HCT116 (cell line): ENCODE measurements at regions not wholly inside any gene's neighbourhood (a gene's known extent, or its start where the extent isn't known, plus 50 kb on each side); places are given as distances from the start of the nearest gene placed in this dataset.

Experiments
- ATAC-seq: fragments of 200-7000 bp; cut with Tn5 transposase; 2 replicates; pipeline ENCODE4 v1.9.1; 2020; ENCODE audit warnings: mild to moderate bottlenecking, moderate library complexity
- BruUV-seq: library from RNA; stranded (reverse); fragments of 400-500 nt; replicated peaks from 2 replicates; lab custom pipeline; 2021; lab: Mats Ljungman, UMichigan
- CTCF ChIA-PET: fragments of 300-600 bp; sonication (Branson Sonifier 250); formaldehyde crosslinking; loops from one replicate; lab custom pipeline; 2021; ENCODE audit warnings: antibody characterized with exemption; lab: Charles Lee
- POLR2A ChIA-PET: fragments of 300-600, 350-600 bp; sonication (Branson Sonifier 250); formaldehyde crosslinking; loops from one replicate; lab custom pipeline; 2021; ENCODE audit warnings: antibody characterized with exemption; lab: Charles Lee
- RAD21 ChIA-PET, 2 experiments: fragments of 300-600 bp; sonication (Branson Sonifier 250); formaldehyde crosslinking; loops; one replicate each; lab custom pipeline; 2023; ENCODE audit warnings: low total read pairs in 2 of 2; ENCODE audit not compliant: uncharacterized antibody in 2 of 2, unreplicated experiment in 2 of 2, low non-redundant PET in 1 of 2; lab: Charles Lee
- DNase-seq: peaks from one replicate; pipeline ENCODE4 v3.0.0-alpha.2; 2010; ENCODE audit warnings: low read depth, low spot score
- H2AFZ ChIP-seq: fragments of 200-600 bp; shearing (Covaris generic), sonication (generic); 2 replicates; pipeline ENCODE4 v1.6.1; 2017; ENCODE audit warnings: low read depth, mixed run types, mixed read lengths, antibody characterized with exemption, low read length; ENCODE audit not compliant: poor library complexity, severe bottlenecking
- H3K27ac ChIP-seq: 2 replicates; pipeline ENCODE4 v1.5.1; 2012; ENCODE audit warnings: low read depth, low read length
- H3K27me3 ChIP-seq: fragments of 200-600 bp; sonication (generic); 2 replicates; pipeline ENCODE4 v1.6.1; 2016; ENCODE audit warnings: mixed run types, low read length, mixed read lengths; ENCODE audit not compliant: insufficient read depth
- H3K36me3 ChIP-seq, 2 experiments: fragments of 200-500 bp in 1 of 2; fragments of 200-600 bp in 1 of 2; sonication (Bioruptor generic) in 1 of 2; sonication (generic) in 1 of 2; 2 replicates each; pipeline versions ENCODE4 v1.5.1 to v1.6.1; 2014 to 2016; ENCODE audit warnings: low read length in 2 of 2, inconsistent platforms in 1 of 2, mixed read lengths in 1 of 2, mixed run types in 1 of 2; ENCODE audit not compliant: insufficient read depth in 2 of 2, control insufficient read depth in 1 of 2
- H3K4me1 ChIP-seq, 2 experiments: fragments of 200-600 bp in 1 of 2; sonication (generic) in 1 of 2; 2 replicates each; pipeline versions ENCODE4 v1.5.1 to v1.6.1; 2012 to 2017; ENCODE audit warnings: low read length in 2 of 2, inconsistent platforms in 1 of 2, mild to moderate bottlenecking in 1 of 2, mixed read lengths in 1 of 2, mixed run types in 1 of 2, moderate library complexity in 1 of 2; ENCODE audit not compliant: insufficient read depth in 2 of 2, control insufficient read depth in 1 of 2
- H3K4me2 ChIP-seq: fragments of 200-600 bp; sonication (generic); 2 replicates; pipeline ENCODE4 v1.6.1; 2017; ENCODE audit warnings: mixed run types, low read length, mixed read lengths
- H3K4me3 ChIP-seq, 2 experiments: fragments of 200-600 bp in 1 of 2; sonication (generic) in 1 of 2; replicated peaks in 1 of 2; 2 replicates each; pipeline ENCODE4 v1.5.1; 2011 to 2016; ENCODE audit warnings: low read length in 2 of 2, control low read depth in 1 of 2, low read depth in 1 of 2, mild to moderate bottlenecking in 1 of 2, mixed read lengths in 1 of 2, mixed run types in 1 of 2
- H3K79me2 ChIP-seq: fragments of 200-600 bp; sonication (generic); 2 replicates; pipeline ENCODE4 v1.6.1; 2017; ENCODE audit warnings: mild to moderate bottlenecking, mixed run types, low read length, moderate library complexity, mixed read lengths; ENCODE audit not compliant: insufficient read depth
- H3K9ac ChIP-seq: fragments of 200-600 bp; sonication (generic); 2 replicates; pipeline ENCODE4 v1.6.1; 2016; ENCODE audit warnings: low read length, mixed read lengths
- H3K9me2 ChIP-seq: fragments of 200-600 bp; sonication (generic), shearing (Covaris generic); 2 replicates; pipeline ENCODE4 v1.6.1; 2017; ENCODE audit warnings: mixed run types, mild to moderate bottlenecking, moderate library complexity; ENCODE audit not compliant: insufficient read depth
- H3K9me3 ChIP-seq, 2 experiments: fragments of 200-500 bp in 1 of 2; fragments of 200-600 bp in 1 of 2; sonication (Bioruptor generic) in 1 of 2; sonication (generic) in 1 of 2; 2 replicates each; pipeline ENCODE4 v1.6.1; 2014 to 2017; ENCODE audit warnings: low read length in 2 of 2, mixed read lengths in 2 of 2, inconsistent platforms in 1 of 2, low read depth in 1 of 2, mild to moderate bottlenecking in 1 of 2, mixed run types in 1 of 2, moderate library complexity in 1 of 2; ENCODE audit not compliant: control insufficient read depth in 1 of 2, insufficient read depth in 1 of 2
- H4K20me1 ChIP-seq: fragments of 200-600 bp; sonication (generic), shearing (Covaris generic); 2 replicates; pipeline ENCODE4 v1.6.1; 2017; ENCODE audit warnings: mixed run types, mild to moderate bottlenecking, moderate library complexity; ENCODE audit not compliant: insufficient read depth
- EZH2phosphoT487 ChIP-seq: fragments of 200-600 bp; IDR thresholded peaks from 2 replicates; pipeline ENCODE4 v1.6.1; 2018; ENCODE audit warnings: antibody characterized with exemption, borderline replicate concordance
- FOSL1 ChIP-seq: IDR thresholded peaks from 2 replicates; pipeline ENCODE4 v1.6.1; 2012; ENCODE audit warnings: low read depth
- POLR2A ChIP-seq: IDR thresholded peaks from 2 replicates; pipeline ENCODE4 v1.7.0; 2011; ENCODE audit warnings: borderline replicate concordance; ENCODE audit not compliant: insufficient read depth, insufficient read length; ENCODE audit errors: extremely low read depth
- POLR2AphosphoS5 ChIP-seq: IDR thresholded peaks from 2 replicates; pipeline ENCODE4 v1.6.1; 2011; ENCODE audit warnings: mild to moderate bottlenecking, low read depth, low read length, moderate library complexity
- SP1 ChIP-seq: IDR thresholded peaks from 2 replicates; pipeline ENCODE4 v1.6.1; 2012; ENCODE audit warnings: low read depth
- ZFX ChIP-seq: fragments of 450-650 bp; IDR thresholded peaks from 2 replicates; pipeline ENCODE4 v1.6.1; 2017
- ZNF274 ChIP-seq: fragments of 200-500 bp; sonication (Bioruptor generic); IDR thresholded peaks from 2 replicates; pipeline ENCODE4 v1.6.1; 2014; ENCODE audit warnings: mild to moderate bottlenecking, low read depth, low read length, inconsistent platforms
- intact Hi-C: fragments of 100-400 bp; cut with micrococcal nuclease; formaldehyde crosslinking; loops from 2 replicates; pipeline ENCODE4 v1.10.0; 2022
- TF ChIP-seq, protein P1 (sequence below): IDR thresholded peaks from 2 replicates; pipeline ENCODE4 v1.6.1; 2012; ENCODE audit warnings: low read depth

DNA sequence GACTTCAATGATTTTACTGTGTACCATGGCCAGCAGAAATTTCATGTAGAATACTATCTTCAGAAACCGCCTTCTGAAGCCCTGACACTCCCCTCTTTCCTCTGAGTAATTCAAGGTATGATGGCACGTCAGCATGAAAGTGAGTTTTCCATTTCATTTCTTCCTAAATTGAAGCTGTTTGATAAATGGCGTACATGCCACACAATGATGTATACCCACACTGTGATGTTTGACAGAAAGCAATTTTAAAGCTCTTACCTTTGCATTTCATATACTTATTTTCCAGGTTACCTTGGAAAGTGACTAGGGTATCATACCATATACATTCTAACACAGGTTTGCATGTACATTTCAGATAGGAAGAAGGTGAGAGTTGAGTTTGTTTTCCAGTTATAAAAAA is 147.9 kb upstream of the LRRC3B start:
- TF ChIP-seq POLR2A (no peak), FOSL1 (no peak), EZH2phosphoT487 (no peak), POLR2AphosphoS5 (no peak), ZNF274 (no peak), ZFX (no peak), SP1 (no peak)
- TF ChIP-seq, protein P1, sequence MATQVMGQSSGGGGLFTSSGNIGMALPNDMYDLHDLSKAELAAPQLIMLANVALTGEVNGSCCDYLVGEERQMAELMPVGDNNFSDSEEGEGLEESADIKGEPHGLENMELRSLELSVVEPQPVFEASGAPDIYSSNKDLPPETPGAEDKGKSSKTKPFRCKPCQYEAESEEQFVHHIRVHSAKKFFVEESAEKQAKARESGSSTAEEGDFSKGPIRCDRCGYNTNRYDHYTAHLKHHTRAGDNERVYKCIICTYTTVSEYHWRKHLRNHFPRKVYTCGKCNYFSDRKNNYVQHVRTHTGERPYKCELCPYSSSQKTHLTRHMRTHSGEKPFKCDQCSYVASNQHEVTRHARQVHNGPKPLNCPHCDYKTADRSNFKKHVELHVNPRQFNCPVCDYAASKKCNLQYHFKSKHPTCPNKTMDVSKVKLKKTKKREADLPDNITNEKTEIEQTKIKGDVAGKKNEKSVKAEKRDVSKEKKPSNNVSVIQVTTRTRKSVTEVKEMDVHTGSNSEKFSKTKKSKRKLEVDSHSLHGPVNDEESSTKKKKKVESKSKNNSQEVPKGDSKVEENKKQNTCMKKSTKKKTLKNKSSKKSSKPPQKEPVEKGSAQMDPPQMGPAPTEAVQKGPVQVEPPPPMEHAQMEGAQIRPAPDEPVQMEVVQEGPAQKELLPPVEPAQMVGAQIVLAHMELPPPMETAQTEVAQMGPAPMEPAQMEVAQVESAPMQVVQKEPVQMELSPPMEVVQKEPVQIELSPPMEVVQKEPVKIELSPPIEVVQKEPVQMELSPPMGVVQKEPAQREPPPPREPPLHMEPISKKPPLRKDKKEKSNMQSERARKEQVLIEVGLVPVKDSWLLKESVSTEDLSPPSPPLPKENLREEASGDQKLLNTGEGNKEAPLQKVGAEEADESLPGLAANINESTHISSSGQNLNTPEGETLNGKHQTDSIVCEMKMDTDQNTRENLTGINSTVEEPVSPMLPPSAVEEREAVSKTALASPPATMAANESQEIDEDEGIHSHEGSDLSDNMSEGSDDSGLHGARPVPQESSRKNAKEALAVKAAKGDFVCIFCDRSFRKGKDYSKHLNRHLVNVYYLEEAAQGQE: no peak
- TF ChIP-seq, all 23 proteins: peak for 0
- RAD21 ChIA-PET: no interaction called here

More for the DNA sequence above, 147.9 kb upstream of the LRRC3B start:
- H3K4me2 ChIP-seq: no peak overlapping the region
- intact Hi-C loops: no loop called here
- H3K4me3 ChIP-seq: no peak overlapping the region
- 0 out of 4 replicates have a peak, but pooled peaks cover 0 to 3% of the 10 kb centered on the region in 2 experiments for H3K9me3 ChIP-seq
- no peak overlapping the region for H3K9ac ChIP-seq
- H4K20me1 ChIP-seq: no peaks in the 10 kb centered on the region
- H3K27me3 ChIP-seq: no peaks in the 10 kb centered on the region
- no peak overlapping the region for H2AFZ ChIP-seq
- no TSS peak for BruUV-seq
- DNase-seq: no peak
- no peaks in the 10 kb centered on the region for H3K4me1 ChIP-seq
- ChIA-PET CTCF (no interaction called here), POLR2A (no interaction called here)
- H3K79me2 ChIP-seq: no peaks in the 10 kb centered on the region
- no peaks in the 10 kb centered on the region for H3K9me2 ChIP-seq
- no peaks in the 10 kb centered on the region; a peak in 1 of 4 replicates for H3K36me3 ChIP-seq
- no peak overlapping the region for H3K27ac ChIP-seq
- no peak for ATAC-seq
